Hepatocyte (in vitro differentiated cells): ENCODE measurements at regions not wholly inside any gene's neighbourhood (a gene's known extent, or its start where the extent isn't known, plus 50 kb on each side); places are given as distances from the start of the nearest gene placed in this dataset.

Experiments used
- DNase-seq: peaks from one replicate; pipeline ENCODE4 v3.0.0-alpha.2; 2016; ENCODE audit warnings: low spot score
- H2AFZ ChIP-seq: fragments of 200-600 bp; sonication (generic); 2 replicates; pipeline ENCODE4 v1.6.0; 2016; ENCODE audit warnings: antibody characterized with exemption, mild to moderate bottlenecking
- H3K27ac ChIP-seq: fragments of 200-600 bp; sonication (generic); 2 replicates; pipeline ENCODE4 v1.5.1; 2016; ENCODE audit warnings: mild to moderate bottlenecking
- H3K27me3 ChIP-seq: fragments of 200-600 bp; sonication (generic); 2 replicates; pipeline ENCODE4 v1.6.1; 2016
- H3K36me3 ChIP-seq: fragments of 200-600 bp; sonication (generic); replicated peaks from 2 replicates; pipeline ENCODE4 v1.5.1; 2016; ENCODE audit warnings: low read depth; ENCODE audit not compliant: insufficient read depth
- H3K4me1 ChIP-seq: fragments of 200-600 bp; sonication (generic); 2 replicates; pipeline ENCODE4 v1.5.1; 2016; ENCODE audit warnings: mild to moderate bottlenecking, moderate library complexity; ENCODE audit not compliant: insufficient read depth
- H3K4me2 ChIP-seq: fragments of 200-600 bp; sonication (generic); 2 replicates; pipeline ENCODE4 v1.6.0; 2016
- H3K4me3 ChIP-seq: fragments of 200-600 bp; sonication (generic); 2 replicates; pipeline ENCODE4 v1.5.1; 2016; ENCODE audit warnings: mild to moderate bottlenecking
- H3K79me2 ChIP-seq: fragments of 200-600 bp; sonication (generic); 2 replicates; pipeline ENCODE4 v1.6.0; 2017; ENCODE audit warnings: mild to moderate bottlenecking
- H3K9me2 ChIP-seq: fragments of 200-600 bp; sonication (generic); replicated peaks from 2 replicates; pipeline ENCODE4 v1.6.0; 2017; ENCODE audit warnings: mild to moderate bottlenecking; ENCODE audit not compliant: insufficient read depth
- H3K9me3 ChIP-seq: fragments of 200-600 bp; sonication (generic); 2 replicates; pipeline ENCODE4 v1.5.1; 2016; ENCODE audit warnings: low read depth, mild to moderate bottlenecking
- H4K20me1 ChIP-seq: fragments of 200-600 bp; sonication (generic); 2 replicates; pipeline ENCODE4 v1.6.0; 2016; ENCODE audit warnings: mild to moderate bottlenecking; ENCODE audit not compliant: insufficient read depth, poor library complexity, severe bottlenecking
- CTCF ChIP-seq: fragments of 200-600 bp; sonication (generic); IDR thresholded peaks from 2 replicates; pipeline ENCODE4 v1.5.1; 2016; ENCODE audit warnings: antibody characterized with exemption, mild to moderate bottlenecking; ENCODE audit not compliant: poor library complexity
- EZH2 ChIP-seq: fragments of 200-600 bp; sonication (generic); IDR thresholded peaks from 2 replicates; pipeline ENCODE4 v1.6.1; 2016; ENCODE audit warnings: antibody characterized with exemption, mild to moderate bottlenecking, borderline replicate concordance
- EZH2phosphoT487 ChIP-seq: fragments of 200-600 bp; sonication (generic); IDR thresholded peaks from one replicate; pipeline ENCODE4 v1.6.1; 2018; ENCODE audit warnings: antibody characterized with exemption, mild to moderate bottlenecking, low read depth, moderate library complexity; ENCODE audit not compliant: unreplicated experiment, severe bottlenecking
- WGBS: methylation state at CpG from one replicate; pipeline ENCODE4 v1.1.6; 2016; ENCODE audit warnings: low lambda C conversion rate; ENCODE audit errors: missing lambda C conversion rate; 5-methylcytosine and 5-hydroxymethylcytosine counted together

DNA sequence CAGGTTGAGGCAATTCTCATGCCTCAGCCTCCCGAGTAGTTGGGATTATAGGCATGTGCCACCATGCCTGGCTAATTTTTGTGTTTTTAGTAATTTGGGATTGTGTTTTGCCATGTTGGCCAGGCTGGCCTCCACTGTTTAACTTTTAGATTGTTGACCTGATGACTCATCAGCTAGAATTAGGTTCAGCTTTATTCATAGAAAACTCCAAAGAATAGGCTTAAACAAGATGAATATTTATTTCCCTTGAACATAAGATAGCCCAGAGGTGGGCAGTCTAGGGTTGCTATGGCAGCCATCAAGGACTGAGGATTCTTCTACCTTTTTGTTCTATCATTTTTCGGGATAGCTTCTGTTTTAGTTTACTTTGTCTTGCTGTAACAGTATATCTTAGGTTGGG, 99.6 kb upstream of the SELENOK start:
- no peak for DNase-seq
- Histone ChIP-seq H3K27me3 (no peaks in the 10 kb centered on the region), H3K4me2 (no peak overlapping the region), H3K27ac (no peak overlapping the region), H3K79me2 (no peaks in the 10 kb centered on the region), H3K4me1 (no peaks in the 10 kb centered on the region), H3K9me2 (no peaks in the 10 kb centered on the region), H3K36me3 (no peaks in the 10 kb centered on the region), H4K20me1 (no peaks in the 10 kb centered on the region), H3K9me3 (no peaks in the 10 kb centered on the region), H3K4me3 (no peak overlapping the region), H2AFZ (no peak overlapping the region)
- TF ChIP-seq EZH2 = no peak
- no peak for TF ChIP-seq CTCF
- no peak for TF ChIP-seq EZH2phosphoT487
- WGBS = 89% methylated on average over 2 of the region's 2 CpGs

DNA sequence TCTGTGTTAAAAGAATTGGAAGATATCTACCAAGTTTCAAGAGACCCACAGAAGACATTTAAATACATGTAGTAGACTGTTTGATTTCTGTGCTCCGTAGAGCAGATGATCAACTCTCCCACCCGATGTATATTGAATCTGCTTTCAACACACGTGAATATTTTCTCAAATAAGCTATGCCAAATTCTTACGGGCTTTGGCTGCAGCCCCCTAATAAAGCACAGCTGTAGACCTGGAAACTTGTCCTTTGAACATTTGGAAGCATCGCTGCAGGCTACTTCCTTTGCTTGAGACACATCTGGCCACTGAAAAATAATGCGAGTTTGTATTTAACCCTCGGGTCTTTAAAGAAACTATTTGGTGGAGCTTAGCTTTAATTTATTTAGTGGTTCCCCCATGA, 98.3 kb upstream of the SELENOK start:
- Histone ChIP-seq H4K20me1 (no peaks in the 10 kb centered on the region), H3K9me2 (no peaks in the 10 kb centered on the region), H3K27ac (no peak overlapping the region), H3K79me2 (no peaks in the 10 kb centered on the region), H3K9me3 (no peaks in the 10 kb centered on the region), H3K4me2 (no peak overlapping the region), H3K4me1 (no peaks in the 10 kb centered on the region), H3K4me3 (no peak overlapping the region), H3K36me3 (no peaks in the 10 kb centered on the region), H3K27me3 (no peaks in the 10 kb centered on the region), H2AFZ (no peak overlapping the region)
- 46% methylated on average over 7 of the region's 7 CpGs for WGBS
- TF ChIP-seq EZH2phosphoT487 (no peak), EZH2 (no peak), CTCF (no peak)
- DNase-seq = no peak

DNA sequence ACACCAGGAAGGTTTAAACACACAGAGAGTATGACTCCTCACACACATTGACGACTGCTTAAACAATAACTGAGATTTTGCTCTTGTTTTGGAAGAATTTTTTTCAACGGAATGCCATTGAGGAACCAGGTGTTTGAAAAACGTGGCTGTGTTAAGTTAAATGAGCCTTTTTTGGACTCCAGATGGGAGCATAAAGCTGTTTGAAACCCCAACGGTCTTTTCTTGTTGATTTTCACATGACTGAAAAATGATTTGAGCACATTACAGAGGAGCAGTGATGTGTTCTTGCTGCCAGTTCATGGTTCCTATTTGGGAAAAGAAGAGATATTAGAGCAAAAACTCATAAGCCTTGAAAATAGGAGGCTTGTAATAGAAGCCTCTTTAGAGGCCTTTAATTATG, 97.8 kb upstream of the SELENOK start:
- H3K9me3 ChIP-seq = no peaks in the 10 kb centered on the region
- no peaks in the 10 kb centered on the region for H4K20me1 ChIP-seq
- no peaks in the 10 kb centered on the region for H3K9me2 ChIP-seq
- TF ChIP-seq EZH2phosphoT487 (no peak), EZH2 (no peak), CTCF (no peak)
- H3K79me2 ChIP-seq = no peaks in the 10 kb centered on the region
- no peak overlapping the region for H3K4me3 ChIP-seq
- no peak overlapping the region for H3K4me2 ChIP-seq
- no peak overlapping the region for H3K27ac ChIP-seq
- H3K36me3 ChIP-seq = no peaks in the 10 kb centered on the region
- no peaks in the 10 kb centered on the region for H3K27me3 ChIP-seq
- 74% methylated on average over 4 of the region's 4 CpGs for WGBS
- no peak for DNase-seq
- H2AFZ ChIP-seq = no peak overlapping the region
- H3K4me1 ChIP-seq = no peaks in the 10 kb centered on the region

DNA sequence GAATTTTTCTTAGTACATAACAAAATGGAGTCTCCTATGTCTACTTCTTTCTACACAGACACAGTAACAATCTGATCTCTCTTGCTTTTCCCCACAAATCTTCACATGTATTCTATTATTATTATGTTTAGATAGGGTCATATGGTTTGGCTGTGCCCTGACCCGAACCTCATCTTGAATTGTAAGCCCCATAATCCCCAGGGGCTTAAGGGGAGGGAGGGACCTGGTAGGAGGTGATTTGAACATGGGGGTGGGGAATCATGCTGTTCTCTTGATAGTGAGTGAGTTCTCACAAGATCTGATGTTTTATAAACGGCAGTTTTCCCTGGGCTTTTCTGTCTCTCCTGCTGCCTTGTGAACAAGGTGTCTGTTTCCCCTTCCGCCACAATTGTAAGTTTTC, 86.7 kb upstream of the SELENOK start:
- Histone ChIP-seq H3K36me3 (no peaks in the 10 kb centered on the region), H2AFZ (no peak overlapping the region), H3K4me2 (no peak overlapping the region), H3K9me3 (no peaks in the 10 kb centered on the region), H3K4me1 (no peaks in the 10 kb centered on the region), H4K20me1 (no peaks in the 10 kb centered on the region), H3K79me2 (no peaks in the 10 kb centered on the region), H3K27ac (no peak overlapping the region), H3K27me3 (no peaks in the 10 kb centered on the region), H3K4me3 (no peak overlapping the region), H3K9me2 (no peaks in the 10 kb centered on the region)
- TF ChIP-seq EZH2 = no peak
- TF ChIP-seq CTCF = no peak
- TF ChIP-seq EZH2phosphoT487 = no peak
- whole genome bisulfite sequencing = 49% methylated on average over 3 of the region's 3 CpGs
- DNase-seq = no peak
